Stomach (tissue), 8 donors: ENCODE measurements at regions not wholly inside any gene's neighbourhood (a gene's known extent, or its start where the extent isn't known, plus 50 kb on each side); places are given as distances from the start of the nearest gene placed in this dataset.

Experiments
- DNase-seq, 2 donors: peaks; one replicate each; pipeline versions ENCODE4 v3.0.0 to v3.0.0-alpha.2; 2013 to 2019
- H3K27ac ChIP-seq, 5 donors: fragments of 200-600 bp in 4 of 5; sonication (generic) in 4 of 5; one replicate each; pipeline ENCODE4 v1.5.1; 2013 to 2019; ENCODE audit warnings: mild to moderate bottlenecking in 1 of 5, moderate library complexity in 1 of 5
- H3K27me3 ChIP-seq, 3 donors: fragments of 200-600 bp; sonication (generic); one replicate each; pipeline ENCODE4 v1.5.1; 2017 to 2019; ENCODE audit warnings: mixed run types in 1 of 3
- H3K36me3 ChIP-seq, 4 donors: fragments of 200-600 bp; sonication (generic); 1 replicate in 3 of 4; 2 replicates in 1 of 4; pipeline ENCODE4 v1.5.1; 2016 to 2019
- H3K4me1 ChIP-seq, 4 donors: fragments of 200-600 bp; sonication (generic); one replicate each; pipeline ENCODE4 v1.5.1; 2016 to 2019
- H3K4me3 ChIP-seq, 4 donors: fragments of 200-600 bp; sonication (generic) in 3 of 4; one replicate each; pipeline ENCODE4 v1.5.1; 2016 to 2019; ENCODE audit warnings: mild to moderate bottlenecking in 1 of 4
- H3K9me3 ChIP-seq, 4 donors: fragments of 200-600 bp; sonication (generic); one replicate each; pipeline ENCODE4 v1.5.1; 2016 to 2019
- CTCF ChIP-seq, 7 experiments: fragments of 450-650 bp in 4 of 7; fragments of 200-600 bp in 3 of 7; sonication (generic) in 3 of 7; IDR thresholded peaks; one replicate each; pipeline ENCODE4 v1.5.1; 2016 to 2019; ENCODE audit warnings: antibody characterized with exemption in 7 of 7, control low read depth in 2 of 7, mild to moderate bottlenecking in 1 of 7
- EP300 ChIP-seq: sonication (generic); formaldehyde crosslinking; IDR thresholded peaks from one replicate; pipeline ENCODE4 v1.6.1; 2017; ENCODE audit warnings: antibody characterized with exemption
- POLR2A ChIP-seq, 4 donors: fragments of 450-650 bp; IDR thresholded peaks; one replicate each; pipeline ENCODE4 v1.6.1; 2016; ENCODE audit warnings: antibody characterized with exemption in 4 of 4, control low read depth in 2 of 4, mild to moderate bottlenecking in 1 of 4, moderate library complexity in 1 of 4
- POLR2AphosphoS5 ChIP-seq, 3 donors: sonication (generic); formaldehyde crosslinking; IDR thresholded peaks; one replicate each; pipeline ENCODE4 v1.6.1; 2016; ENCODE audit warnings: antibody characterized with exemption in 3 of 3
- WGBS, 5 donors: extraction: QIAGEN DNeasy Blood & Tissue Kit in 3 of 5; methylation state at CpG; one replicate each; pipeline versions ENCODE4 v1.1.5 to v1.1.7; 2013 to 2018; 5-methylcytosine and 5-hydroxymethylcytosine counted together
- intact Hi-C: fragments of 100-400 bp; cut with DNase I; formaldehyde crosslinking; loops from one replicate; pipeline ENCODE4 v1.15.1; 2023; ENCODE audit warnings: low total_unique reads
- donor health status: healthy with polysubstance abuse.
- donor health status: Bipolar disorder and iron deficiency.
- donor health status: healthy.

DNA sequence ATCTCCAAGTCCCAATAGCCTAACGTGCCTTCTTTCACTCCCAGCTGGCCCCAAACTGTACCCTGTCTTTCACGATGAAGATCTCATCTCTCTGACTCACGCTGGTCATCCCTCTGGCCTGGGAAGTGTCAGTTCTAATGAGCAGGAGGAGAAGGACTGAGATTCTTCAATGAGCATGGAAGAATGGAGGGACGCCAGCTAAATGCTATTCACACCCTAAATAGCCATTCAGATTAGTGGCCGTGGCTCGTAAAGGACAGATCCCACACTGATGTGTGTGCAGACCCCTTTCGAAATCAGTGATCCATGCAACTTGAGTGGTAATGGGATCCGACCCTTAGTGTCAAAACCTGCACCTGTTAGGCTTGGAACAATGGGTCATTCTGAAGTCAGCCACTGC lies 75.9 kb upstream of the SMYD2 start:
- Histone ChIP-seq H3K36me3 (no peaks in the 10 kb centered on the region), H3K4me3 (no peak overlapping the region), H3K9me3 (no peaks in the 10 kb centered on the region), H3K27me3 (no peaks in the 10 kb centered on the region), H3K4me1 (peaks cover 6 to 10% (median 9%) of the 10 kb centered on the region in 4 donors), H3K27ac (no peak overlapping the region)
- intact Hi-C loops = no loop called here
- no peak for DNase-seq
- 78 to 90% (median 84%) methylated on average over 8 of the region's 8 CpGs for WGBS, 5 donors
- TF ChIP-seq CTCF (IDR thresholded peaks at IDR 0.05) (no peak), POLR2A (IDR thresholded peaks at IDR 0.05) (no peak), EP300 (no peak), POLR2AphosphoS5 (IDR thresholded peaks at IDR 0.05) (no peak)

GRCh38 chr1:214208460-214208859 lies 72.5 kb upstream of the SMYD2 start:
- Histone ChIP-seq H3K36me3 (no peaks in the 10 kb centered on the region), H3K27ac (no peak overlapping the region), H3K4me1 (peaks cover 6 to 10% (median 9%) of the 10 kb centered on the region in 4 donors), H3K9me3 (no peaks in the 10 kb centered on the region), H3K27me3 (peaks cover 0 to 5% (median 0%) of the 10 kb centered on the region in 3 donors), H3K4me3 (no peak overlapping the region)
- TF ChIP-seq CTCF (IDR thresholded peaks at IDR 0.05) = no peak
- TF ChIP-seq EP300 = no peak
- no peak for TF ChIP-seq POLR2A (IDR thresholded peaks at IDR 0.05)
- TF ChIP-seq POLR2AphosphoS5 (IDR thresholded peaks at IDR 0.05) = no peak
- 64 to 78% (median 67%) methylated on average over 14 of the region's 14 CpGs for WGBS, 5 donors
- no peak for DNase-seq
- intact Hi-C loops = no loop called here

DNA sequence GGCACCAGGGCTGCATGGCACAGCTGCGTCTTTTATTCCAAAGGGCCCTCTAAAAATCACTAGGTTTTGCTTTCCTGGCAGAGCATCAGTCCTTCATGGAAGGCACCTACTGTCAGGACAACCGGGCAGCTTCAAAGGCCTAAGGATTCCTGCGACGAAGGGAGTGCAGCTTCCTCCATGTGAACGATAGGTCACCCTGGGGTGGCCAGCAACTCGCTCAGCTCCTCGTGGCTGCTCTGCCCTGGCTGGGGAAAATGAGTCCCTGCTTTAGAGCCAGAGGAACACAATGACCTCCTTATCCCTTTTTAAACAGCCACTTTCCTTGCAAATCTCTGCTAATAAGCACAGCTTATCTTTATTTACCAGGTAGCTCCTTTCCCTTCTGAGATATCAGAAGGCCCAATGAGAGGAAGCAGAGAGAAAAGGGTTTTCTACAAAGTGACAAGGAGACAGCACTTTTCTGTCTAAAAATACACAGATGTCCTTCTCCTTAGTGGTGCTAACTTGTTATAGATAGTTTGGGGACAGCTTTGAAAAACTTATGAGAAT lies 71.6 kb upstream of the SMYD2 start:
- H3K4me1 ChIP-seq = peaks cover 6 to 14% (median 13%) of the 10 kb centered on the region in 4 donors
- peak overlapping the region in 2 of 5 donors; percentile 3 to 22 for H3K27ac ChIP-seq
- no peaks in the 10 kb centered on the region for H3K36me3 ChIP-seq
- TF ChIP-seq POLR2A (IDR thresholded peaks at IDR 0.05) (no peak), POLR2AphosphoS5 (IDR thresholded peaks at IDR 0.05) (no peak), CTCF (IDR thresholded peaks at IDR 0.05) (no peak), EP300 (no peak)
- 23 to 64% (median 45%) methylated on average over 7 of the region's 7 CpGs for WGBS, 5 donors
- no peaks in the 10 kb centered on the region for H3K9me3 ChIP-seq
- H3K27me3 ChIP-seq = peaks cover 0 to 5% (median 0%) of the 10 kb centered on the region in 3 donors
- intact Hi-C loops = no loop called here
- DNase-seq = no peak
- no peak overlapping the region for H3K4me3 ChIP-seq

DNA sequence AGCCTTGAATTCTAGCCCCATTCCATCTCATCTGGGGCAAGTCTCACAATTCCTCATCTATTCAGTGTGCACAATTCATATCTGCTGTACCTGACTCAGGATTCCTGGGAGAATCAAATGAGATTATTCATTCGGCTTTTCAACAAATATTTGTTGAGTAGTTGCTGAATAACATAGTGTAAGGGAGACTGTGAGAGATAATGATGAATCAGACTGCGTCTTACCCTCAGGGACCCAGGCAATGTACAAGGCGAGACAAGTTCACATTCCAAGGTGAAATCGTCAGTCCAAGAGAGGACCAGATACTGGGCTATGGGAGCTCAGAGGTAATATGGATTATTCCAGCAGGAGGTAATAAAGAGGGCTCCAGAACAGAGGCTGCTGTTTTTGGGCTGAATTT lies 67.8 kb upstream of the SMYD2 start:
- Histone ChIP-seq H3K27me3 (peaks cover 0 to 10% (median 0%) of the 10 kb centered on the region in 3 donors), H3K9me3 (no peaks in the 10 kb centered on the region), H3K4me1 (peaks cover 6 to 26% (median 16%) of the 10 kb centered on the region in 4 donors), H3K27ac (no peak overlapping the region), H3K36me3 (no peaks in the 10 kb centered on the region), H3K4me3 (no peak overlapping the region)
- no peak for DNase-seq
- WGBS, 5 donors = 52 to 60% (median 57%) methylated on average over 4 of the region's 4 CpGs
- intact Hi-C loops = loop anchor here (10.0 kb wide), 1 partner anchor 422 kb away; no protein-coding TSS in a partner anchor
- TF ChIP-seq EP300 = no peak
- no peak for TF ChIP-seq POLR2AphosphoS5 (IDR thresholded peaks at IDR 0.05)
- no peak for TF ChIP-seq POLR2A (IDR thresholded peaks at IDR 0.05)
- no peak for TF ChIP-seq CTCF (IDR thresholded peaks at IDR 0.05)
